ENCODE measurements at regions not wholly inside any gene's neighbourhood (a gene's known extent, or its start where the extent isn't known, plus 50 kb on each side); places are given as distances from the start of the nearest gene placed in this dataset.

GRCh38 chr5:110265162-110265561 is 461.3 kb downstream of the TMEM232 start:
- BruUV-seq (replicated peaks) = no TSS peak
- TF ChIP-seq CTCF (IDR thresholded peaks at IDR 0.05) = no peak
- TF ChIP-seq TCF7L2 (IDR thresholded peaks at IDR 0.05; ENCODE audit: low read depth, low read length) = no peak
- no peak for TF ChIP-seq POLR2AphosphoS5 (IDR thresholded peaks at IDR 0.05; ENCODE audit: low read depth, low read length)
- no peak for TF ChIP-seq REST (IDR thresholded peaks at IDR 0.05; ENCODE audit: insufficient read depth in 1 of 2, low read depth in 2 of 2, low read length in 1 of 2)
- no peak for TF ChIP-seq SIN3A (IDR thresholded peaks at IDR 0.05; ENCODE audit: borderline replicate concordance, insufficient read depth, low read depth, low read length)

GRCh38 chr5:110267714-110268113 is 458.8 kb downstream of the TMEM232 start:
- ATAC-seq (no peak), DNase-seq (ENCODE audit: low read depth, low spot score) (no peak)
- intact Hi-C loops (cut with micrococcal nuclease; ENCODE audit: unreplicated experiment) = no loop called here
- H3K27me3 ChIP-seq (ENCODE audit: control insufficient read depth, insufficient read depth, low read length) = no peaks in the 10 kb centered on the region
- no peaks in the 10 kb centered on the region for H3K9me3 ChIP-seq (ENCODE audit: control insufficient read depth, insufficient read depth, low read depth, low read length)
- CTCF ChIA-PET = no interaction called here
- H3K36me3 ChIP-seq (ENCODE audit: control insufficient read depth, insufficient read depth, low read length) = no peaks in the 10 kb centered on the region
- in situ Hi-C loops (cut with HindIII; ENCODE audit: low pct_unique_long_range_greater_than_20kb, low sequenced_read_pairs) = no loop called here
- TF ChIP-seq REST (IDR thresholded peaks at IDR 0.05; ENCODE audit: insufficient read depth in 1 of 2, low read depth in 2 of 2, low read length in 1 of 2) (no peak), TCF7L2 (IDR thresholded peaks at IDR 0.05; ENCODE audit: low read depth, low read length) (no peak), SIN3A (IDR thresholded peaks at IDR 0.05; ENCODE audit: borderline replicate concordance, insufficient read depth, low read depth, low read length) (no peak)
- no peak overlapping the region for H3K4me3 ChIP-seq (ENCODE audit: low read depth in 2 of 2, low read length in 2 of 2)
- H3K4me1 ChIP-seq (ENCODE audit: control insufficient read depth, insufficient read depth, low read length) = no peaks in the 10 kb centered on the region
- BruUV-seq (replicated peaks) = no TSS peak
- POLR2A ChIA-PET = no interaction called here
- H3K27ac ChIP-seq (ENCODE audit: low read length) = no peak overlapping the region

More at GRCh38 chr5:110265162-110265561, 461.3 kb downstream of the TMEM232 start:
- Histone ChIP-seq H3K27ac (ENCODE audit: low read length) (no peak overlapping the region), H3K4me3 (ENCODE audit: low read depth in 2 of 2, low read length in 2 of 2) (no peak overlapping the region), H3K9me3 (ENCODE audit: control insufficient read depth, insufficient read depth, low read depth, low read length) (no peaks in the 10 kb centered on the region), H3K4me1 (ENCODE audit: control insufficient read depth, insufficient read depth, low read length) (no peaks in the 10 kb centered on the region), H3K36me3 (ENCODE audit: control insufficient read depth, insufficient read depth, low read length) (no peaks in the 10 kb centered on the region), H3K27me3 (ENCODE audit: control insufficient read depth, insufficient read depth, low read length) (no peaks in the 10 kb centered on the region)
- CTCF ChIA-PET = no interaction called here
- POLR2A ChIA-PET = no interaction called here
- in situ Hi-C loops (cut with HindIII; ENCODE audit: low pct_unique_long_range_greater_than_20kb, low sequenced_read_pairs) (no loop called here), intact Hi-C loops (cut with micrococcal nuclease; ENCODE audit: unreplicated experiment) (no loop called here)
- ATAC-seq (no peak), DNase-seq (ENCODE audit: low read depth, low spot score) (no peak)

All from Panc1 (cell line).